A549 (cell line): ENCODE measurements at regions not wholly inside any gene's neighbourhood (a gene's known extent, or its start where the extent isn't known, plus 50 kb on each side); places are given as distances from the start of the nearest gene placed in this dataset.

Source experiments
- CTCF ChIP-seq: fragments of >200 bp; sonication (Bioruptor Twin); formaldehyde crosslinking; IDR thresholded peaks from 3 replicates; pipeline ENCODE4 v1.5.1; 2016
- JUN ChIP-seq, 2 experiments: fragments of >200 bp; sonication (Bioruptor Twin); formaldehyde crosslinking; IDR thresholded peaks; 2 replicates in 1 of 2; 3 replicates in 1 of 2; pipeline ENCODE4 v1.6.1; 2016 to 2017

GRCh38 chr11:130693543-130693942, 222.7 kb downstream of the SNX19 start:
- TF ChIP-seq JUN (IDR thresholded peaks at IDR 0.05) = no peak
- no peak for TF ChIP-seq CTCF
